Right kidney (tissue), 1 donor: ENCODE measurements at regions not wholly inside any gene's neighbourhood (a gene's known extent, or its start where the extent isn't known, plus 50 kb on each side); places are given as distances from the start of the nearest gene placed in this dataset.
"Not testable (repeated sequence)": the region's sequence is repeated elsewhere in the genome, so short reads cannot be mapped to it uniquely, and the experiment has no call there.

Experiments
- DNase-seq: peaks from one replicate; pipeline ENCODE4 v3.0.0-alpha.2; 2016

DNA sequence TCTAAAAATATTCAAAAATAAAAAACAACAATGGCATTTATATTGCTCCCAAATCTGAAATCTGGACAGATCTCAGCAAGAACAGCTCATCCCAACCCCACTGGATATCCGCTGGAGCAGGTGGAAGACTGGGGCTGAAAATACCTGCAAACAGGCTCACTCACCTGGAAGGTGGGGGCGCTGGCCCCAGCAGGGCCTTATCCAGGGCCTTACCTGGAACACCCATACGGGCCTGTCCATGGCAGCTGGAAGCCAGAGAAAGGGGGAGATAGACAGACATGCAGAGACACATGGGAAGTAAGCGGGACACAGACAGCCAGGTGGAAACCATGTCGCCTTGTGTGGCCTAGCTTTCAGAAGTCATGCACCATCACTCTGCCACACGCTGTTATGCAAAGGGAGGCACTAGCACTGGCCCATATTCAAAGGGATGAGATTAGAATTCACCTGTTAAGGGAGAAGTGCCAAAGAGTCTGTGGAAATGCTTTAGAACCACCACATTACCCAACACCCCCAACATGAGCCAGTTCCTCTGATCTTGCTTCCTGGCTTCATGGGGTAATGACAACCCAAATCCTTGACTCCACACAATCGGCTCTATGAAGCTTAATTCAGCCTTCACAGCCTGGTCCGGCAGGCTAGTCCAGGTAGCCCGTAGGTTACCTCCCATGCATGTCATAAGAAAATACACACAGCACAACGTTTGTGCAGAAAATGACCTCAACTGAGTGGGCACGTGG, 99.0 kb upstream of the CDYL start:
- DNase-seq: no peak

DNA sequence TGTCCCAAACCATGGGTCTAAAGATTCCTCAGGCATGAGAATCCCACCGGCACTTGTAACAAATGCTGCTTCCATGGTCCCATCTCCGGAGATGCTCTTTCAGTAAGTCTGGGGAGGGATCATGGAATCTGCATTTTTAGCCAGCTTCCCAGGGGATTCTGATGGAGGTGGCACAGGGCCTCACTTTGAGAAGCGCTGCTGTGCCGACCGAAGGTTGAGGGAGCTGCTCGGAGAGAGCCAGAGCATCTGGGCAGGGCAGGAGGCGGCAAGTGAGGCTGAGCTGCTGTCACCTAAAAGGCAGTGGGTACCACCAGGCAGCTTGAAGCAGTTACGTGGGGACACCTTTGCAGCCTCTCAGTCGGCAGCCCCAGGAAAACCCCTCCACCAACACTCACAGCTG, 100.2 kb upstream of the CDYL start:
- DNase-seq: no peak

DNA sequence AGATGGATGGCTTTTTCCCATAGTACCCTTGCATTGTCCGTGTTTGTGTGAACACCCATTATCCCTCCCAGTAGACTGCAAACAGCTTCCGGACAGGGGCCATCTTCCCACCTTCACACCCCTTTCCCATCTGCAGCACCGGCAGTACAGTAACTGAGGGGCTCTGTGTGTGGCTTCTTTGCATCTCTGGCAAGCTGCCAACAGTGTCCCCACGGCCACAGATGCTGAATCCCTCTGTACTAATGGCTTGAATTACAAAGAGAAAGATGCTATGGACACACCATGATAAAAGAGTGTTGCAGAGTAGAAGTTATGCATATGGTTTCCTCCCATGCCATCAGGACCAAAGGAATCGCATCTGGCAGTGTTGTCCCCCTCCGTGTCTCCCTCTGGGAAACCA, 101.1 kb upstream of the CDYL start:
- no peak for DNase-seq

DNA sequence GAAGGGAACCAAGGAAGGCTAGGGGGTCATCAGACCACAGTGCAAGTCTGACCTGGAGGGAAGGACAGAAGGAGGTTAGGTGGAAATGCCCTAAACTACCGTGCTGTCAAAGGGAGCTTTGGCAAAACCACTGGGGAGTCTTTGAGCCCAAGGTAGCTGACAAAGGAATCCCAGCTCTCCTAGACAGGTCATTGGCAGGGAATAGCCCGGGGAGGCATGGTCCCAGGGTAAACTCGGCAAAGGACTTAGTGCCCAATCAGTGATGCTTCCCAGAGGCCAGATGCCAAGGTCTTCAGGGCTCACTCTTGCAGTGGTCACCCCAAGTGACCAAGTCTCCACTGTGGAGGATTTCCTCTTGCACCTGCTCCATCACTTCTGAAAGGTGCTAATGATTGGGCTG, 102.3 kb upstream of the CDYL start:
- DNase-seq: no peak

DNA sequence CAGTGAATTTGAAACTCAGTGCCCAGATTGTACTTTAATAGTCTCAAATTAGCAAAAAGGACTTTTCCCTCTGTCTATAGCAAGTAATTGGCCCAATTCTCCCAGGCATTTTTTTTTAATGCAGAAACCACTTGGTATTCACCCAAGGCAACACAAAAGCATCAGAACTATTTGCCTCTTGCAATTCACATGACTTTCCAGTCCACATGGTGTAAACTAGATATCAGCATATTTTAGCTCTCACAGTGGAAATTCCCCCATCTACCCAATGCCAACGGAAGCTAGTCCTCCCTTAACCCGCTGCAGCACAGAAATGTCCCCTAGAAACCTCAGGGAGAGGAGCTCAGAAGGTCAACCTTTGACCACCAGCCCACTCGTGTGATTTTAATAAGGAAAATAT, 103.4 kb upstream of the CDYL start:
- DNase-seq: no peak

DNA sequence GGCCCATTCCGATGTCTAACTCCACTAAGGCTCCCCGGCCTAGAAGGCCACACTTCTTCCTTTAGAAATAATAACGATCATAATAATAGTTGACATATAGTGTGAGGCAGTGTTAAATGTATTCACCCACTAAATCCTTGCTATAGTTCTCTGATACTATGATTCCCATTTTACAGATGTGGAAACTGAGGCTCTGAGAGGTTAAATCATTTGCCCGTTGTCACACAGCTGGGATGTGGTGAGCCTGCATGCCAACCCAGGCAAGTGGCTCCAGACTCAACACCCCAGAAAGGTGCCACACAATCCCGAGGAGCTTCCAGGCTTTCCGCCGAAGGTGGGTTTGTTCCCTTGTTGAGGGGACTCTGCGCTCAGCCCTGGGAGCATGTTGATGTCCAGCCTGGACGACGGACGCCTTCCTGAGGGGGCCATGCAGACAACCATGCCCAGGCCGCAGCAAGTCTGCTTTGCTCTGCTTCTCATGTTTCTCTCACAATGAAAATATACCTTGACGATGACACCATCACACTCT, 104.6 kb upstream of the CDYL start:
- DNase-seq: no peak

DNA sequence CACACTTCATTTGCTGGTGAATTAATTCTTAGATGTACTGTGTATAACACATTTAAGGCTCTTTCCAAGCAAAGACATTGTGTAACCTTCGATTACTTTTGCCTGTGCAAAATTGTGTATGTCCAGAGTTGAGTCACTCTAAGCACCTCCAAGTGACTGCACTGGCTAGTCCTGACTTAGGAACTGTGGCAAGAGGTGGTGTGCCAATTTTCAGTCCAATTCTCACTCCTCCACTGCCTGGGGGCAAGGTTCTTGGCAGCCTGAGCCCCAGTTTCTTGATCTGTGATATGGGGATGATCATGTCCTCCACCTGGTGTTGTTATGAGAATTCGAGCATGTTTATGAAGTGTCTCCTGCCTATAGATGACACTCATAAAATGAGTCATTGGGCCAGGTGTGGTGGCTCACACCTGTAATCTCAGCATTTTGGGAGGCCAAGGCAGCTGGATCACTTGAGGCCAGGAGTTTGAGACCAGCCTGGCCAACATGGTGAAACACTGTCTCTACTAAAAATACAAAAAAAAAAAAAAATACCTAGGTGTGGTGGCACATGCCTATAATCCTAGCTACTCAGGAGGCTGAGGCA, 105.3 kb upstream of the CDYL start:
- no peak for DNase-seq

DNA sequence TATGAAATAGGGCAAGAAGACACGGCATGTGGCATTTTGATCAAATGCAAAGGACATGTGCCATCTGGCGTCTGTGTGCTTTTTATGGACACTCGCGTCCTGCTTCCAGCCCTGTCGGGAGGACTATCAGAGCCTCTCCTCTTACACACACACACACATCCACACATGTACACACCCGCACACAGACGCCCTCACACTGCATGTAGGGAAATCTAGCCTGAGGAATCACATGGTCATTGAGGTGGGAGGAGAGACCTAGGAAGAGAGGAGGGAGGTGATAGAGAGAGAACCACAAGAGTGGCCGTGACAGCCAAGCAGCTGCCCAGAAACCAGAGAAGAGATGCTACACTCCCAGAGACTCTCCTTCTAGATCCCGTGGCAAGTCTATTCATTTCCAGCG, 105.9 kb upstream of the CDYL start:
- DNase-seq: no peak

DNA sequence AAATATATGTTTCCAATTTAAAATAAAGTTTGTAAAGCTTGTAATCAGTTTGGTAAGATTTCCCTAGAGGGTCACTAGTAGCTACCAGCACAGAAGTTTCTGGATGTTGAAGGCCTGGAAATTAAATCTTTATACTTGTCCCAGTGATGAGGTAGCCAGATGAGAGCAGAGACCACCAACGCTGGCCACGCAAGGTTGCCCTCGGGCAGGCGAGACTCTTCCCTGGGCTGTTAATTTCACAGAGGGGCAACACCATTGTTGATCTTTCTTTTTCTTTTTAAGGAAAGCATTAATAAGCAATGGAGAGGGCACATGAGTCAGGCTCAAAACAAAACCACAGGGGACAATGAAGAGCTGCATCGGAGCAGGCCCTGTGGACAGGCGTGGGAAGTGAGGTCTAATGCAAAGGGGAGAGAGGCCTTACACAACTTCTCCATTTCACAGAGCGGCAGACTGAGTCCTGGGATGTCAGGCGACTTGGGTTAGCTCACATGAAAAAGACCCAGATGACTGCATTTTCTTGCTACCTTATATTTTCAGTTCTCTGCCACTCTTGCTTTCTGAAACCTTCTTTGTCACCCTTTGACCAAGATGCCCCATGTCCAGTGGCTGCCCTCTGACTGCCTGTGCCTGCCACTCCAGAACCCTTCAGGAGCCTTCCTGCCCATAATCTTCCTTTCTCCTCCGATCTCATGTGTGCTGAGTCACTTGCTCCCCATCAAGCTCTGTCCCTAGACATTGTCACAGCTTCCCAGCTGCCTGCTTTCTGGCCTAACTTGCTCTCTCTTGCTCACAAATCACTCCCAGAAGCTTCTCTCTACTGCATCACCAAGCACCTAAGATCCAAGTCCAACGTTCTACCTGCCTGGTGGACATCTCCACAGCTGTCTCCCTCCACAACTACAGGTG, 107.7 kb upstream of the CDYL start:
- no peak for DNase-seq

DNA sequence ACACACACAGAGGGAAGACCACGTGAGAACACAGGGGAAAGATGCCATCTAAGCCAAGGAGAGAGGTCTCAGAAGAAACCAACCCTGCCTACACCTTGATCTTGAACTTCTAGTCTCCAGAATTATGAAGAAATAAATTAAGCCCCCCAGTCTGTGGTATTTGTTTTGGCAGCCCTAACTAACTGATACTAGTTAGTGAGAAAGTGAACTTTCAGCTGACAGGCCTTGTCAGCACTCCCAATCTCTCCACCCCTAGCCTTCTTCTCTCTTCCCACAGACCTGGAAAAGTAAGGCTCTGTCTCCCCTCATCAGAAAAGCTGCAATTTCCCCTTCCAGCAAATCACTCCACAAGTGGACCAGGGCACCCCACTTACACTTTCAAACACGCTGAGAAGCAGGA, 108.6 kb upstream of the CDYL start:
- no peak for DNase-seq

DNA sequence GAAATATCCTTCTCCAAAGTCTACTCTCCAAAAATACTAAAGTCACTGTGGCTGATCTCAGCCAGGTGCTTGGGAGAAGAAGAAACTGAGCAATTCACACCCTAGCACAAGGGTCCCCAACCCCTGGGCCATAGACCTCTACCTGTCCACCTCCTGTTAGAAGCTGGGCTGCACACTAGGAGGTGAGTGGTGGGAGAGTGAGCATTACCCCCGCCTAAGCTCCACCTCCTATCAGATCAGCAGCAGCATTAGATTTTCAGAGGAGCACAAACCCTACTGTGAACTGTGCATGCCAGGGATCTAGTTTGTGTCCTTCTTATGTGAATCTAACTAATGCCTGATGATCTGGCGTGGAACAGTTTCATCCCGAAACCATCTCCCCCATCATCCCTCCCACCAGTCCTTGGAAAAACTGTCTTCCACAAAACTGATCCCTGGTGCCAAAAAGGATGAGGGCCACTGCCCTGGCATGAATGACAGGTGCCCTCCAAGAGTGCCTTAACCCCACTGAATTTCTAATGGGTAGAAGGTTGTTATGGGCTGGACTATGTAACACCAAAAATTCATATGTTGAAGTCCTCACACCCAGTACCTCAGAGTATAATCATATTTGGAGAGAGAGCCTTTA, 109.2 kb upstream of the CDYL start:
- no peak for DNase-seq

DNA sequence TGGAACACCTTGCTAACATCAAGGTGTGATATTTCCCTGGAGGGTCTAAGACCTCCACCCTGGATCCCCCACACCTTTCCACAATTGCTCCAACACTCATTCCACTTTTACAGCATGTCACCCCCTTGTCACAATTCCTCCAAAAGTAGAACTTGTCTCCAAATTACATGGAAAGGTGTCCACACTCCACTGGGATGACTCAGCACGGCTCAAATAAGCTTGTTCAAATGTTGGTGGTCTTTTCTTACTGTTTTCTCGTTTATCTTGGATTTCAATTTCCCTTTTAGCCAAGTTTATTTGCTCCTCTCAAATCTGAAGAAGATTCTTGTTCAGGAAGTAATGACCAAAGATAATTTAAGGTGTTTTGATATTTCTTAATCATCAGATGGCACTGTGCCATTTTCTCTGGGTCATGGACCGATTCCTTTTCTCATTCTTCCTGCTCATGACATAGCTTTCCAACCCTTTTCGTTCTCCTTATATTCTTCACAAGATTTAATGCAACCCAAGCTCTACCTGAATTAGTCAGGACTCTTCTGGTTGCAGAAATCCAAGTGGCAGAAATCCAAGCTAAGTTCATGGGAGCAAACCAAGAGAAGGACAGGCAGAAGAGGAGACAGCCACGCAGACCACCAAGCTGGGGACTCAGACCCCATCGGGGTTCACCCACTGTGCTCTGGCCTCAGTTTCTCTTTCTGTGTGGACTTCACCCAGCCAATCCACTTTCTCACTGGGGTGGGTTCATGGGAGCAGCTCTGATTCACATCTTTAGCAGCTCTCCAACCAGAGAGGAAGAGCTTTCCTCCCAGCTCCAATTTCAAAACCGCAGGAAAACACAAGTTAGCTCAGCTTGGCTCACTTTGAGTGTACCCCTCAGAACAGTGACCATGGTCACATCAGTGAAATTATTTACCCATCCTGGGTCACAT, 110.5 kb upstream of the CDYL start:
- DNase-seq: no peak

DNA sequence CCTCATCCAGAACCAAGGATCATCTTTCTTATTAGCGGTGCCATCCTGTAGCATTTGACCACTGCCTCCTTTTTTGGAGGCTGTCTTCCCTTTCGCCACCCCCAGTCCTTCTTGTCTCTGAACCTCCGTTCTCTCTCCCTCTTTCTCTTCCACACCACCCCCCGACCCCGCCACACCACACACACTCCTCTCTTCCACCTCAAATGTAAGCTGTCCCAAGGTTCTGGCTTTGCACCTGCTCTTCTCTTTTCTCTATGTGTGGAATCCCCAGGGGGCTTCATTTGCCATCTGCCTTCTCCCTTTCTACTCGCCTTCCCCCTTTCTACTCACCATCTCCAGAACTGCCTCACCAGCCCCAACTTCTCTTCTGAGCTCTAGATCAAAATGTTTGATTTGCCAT, 111.3 kb upstream of the CDYL start:
- DNase-seq: no peak

DNA sequence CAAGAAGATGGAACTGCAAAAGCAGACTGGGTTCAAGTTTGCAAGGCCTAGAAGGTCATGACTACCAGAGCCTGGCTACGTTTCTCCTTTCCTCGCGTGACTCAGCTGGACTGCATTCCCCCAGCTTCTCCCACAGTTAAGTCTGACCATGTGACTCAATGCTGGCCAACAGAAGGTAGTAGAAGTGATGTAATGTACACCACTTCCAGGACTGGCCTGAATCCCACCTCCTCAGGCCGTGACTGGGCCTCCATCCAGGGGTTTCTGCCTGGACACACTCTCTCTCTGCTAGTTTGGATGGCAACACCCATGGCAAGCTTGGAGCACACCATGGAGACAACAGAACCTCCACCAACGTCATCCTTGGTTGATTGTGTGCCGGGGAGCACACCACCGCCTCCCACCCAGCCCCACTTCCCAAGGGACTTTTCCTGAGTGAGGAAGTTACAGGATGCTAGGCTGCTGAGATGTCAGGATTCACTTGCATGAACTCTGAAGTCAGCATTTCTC, 112.0 kb upstream of the CDYL start:
- DNase-seq: no peak

DNA sequence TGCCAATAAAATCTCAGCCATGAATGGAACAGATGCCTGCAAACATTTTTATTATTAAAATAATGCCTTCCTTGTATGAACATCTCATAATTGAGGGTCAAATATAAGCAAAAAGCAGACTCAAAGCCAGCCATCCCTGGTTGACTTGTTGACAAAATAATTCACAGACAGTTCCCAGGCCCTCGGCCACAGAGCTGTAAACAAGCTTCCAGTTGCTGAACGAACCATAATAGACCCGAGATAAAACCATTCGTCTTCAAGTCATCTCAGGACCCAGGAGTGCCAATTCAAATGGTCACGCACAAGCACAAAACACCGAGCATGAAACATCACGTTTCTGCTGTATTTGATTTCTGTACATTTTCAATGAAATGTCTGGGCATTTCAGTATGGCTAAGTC, 113.3 kb upstream of the CDYL start:
- no peak for DNase-seq

DNA sequence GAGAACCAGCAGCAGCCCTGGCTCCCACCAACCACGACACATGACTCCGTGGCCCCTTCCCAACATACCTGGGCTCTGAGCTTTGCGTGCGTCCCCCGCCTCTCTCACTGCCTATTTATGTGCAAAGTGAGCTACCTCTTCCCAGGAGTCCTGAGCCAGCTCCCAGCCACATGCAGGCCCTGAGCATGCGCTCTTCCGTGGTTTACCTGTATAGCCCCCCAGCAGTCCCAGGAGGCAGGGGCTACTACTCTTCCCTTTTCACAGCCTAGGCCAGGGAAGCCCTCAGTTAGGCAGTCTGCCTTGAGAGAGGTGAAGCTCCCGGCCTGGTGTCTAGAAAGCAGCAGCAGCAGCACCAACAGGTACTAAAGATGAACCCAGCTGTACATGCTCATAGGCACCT, 114.8 kb upstream of the CDYL start:
- no peak for DNase-seq

DNA sequence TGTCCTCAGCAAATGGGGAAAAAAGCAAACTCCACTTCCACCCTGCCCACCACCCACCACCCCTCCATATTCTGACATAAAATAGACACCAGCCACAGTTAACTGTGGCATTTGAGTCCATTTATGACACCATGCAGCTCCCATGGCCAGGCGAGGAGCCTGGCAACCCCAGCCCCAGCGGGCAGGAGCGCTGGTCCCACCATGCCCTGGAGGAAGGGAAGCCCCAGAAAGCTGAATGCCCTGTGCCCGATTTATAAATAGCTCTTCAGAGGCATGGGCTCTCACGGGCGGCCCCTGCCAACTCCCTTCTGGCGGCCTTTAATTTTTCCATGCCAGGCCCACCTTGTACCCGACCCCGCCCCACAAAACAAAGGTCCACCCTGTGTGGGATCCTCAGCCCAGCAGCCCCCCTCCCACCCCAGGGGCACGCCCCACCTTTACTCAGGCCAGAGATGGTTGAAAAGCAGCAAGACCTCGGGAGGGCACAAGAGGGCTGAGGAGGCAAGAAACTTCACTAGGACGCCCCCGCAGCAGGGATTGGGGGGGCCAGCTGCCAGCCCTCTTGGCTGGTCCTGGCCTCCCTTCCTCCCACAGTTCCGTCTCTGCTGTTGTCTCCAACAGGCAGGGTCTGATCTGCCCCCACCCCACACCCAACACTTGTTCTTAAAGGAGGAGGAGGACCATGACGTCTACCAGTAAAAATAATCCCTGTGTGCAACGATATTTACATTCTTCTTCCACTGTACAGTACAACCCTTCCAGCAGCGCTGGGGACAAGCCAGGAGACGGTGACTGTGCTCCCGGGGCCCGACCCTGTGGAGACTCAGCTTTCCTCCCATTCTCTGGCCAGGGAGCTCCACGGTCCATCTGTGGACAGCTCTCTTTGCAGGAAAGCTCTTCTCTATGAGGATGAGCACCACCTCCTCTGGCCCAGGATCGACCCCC, 115.6 kb upstream of the CDYL start:
- DNase-seq: no peak

DNA sequence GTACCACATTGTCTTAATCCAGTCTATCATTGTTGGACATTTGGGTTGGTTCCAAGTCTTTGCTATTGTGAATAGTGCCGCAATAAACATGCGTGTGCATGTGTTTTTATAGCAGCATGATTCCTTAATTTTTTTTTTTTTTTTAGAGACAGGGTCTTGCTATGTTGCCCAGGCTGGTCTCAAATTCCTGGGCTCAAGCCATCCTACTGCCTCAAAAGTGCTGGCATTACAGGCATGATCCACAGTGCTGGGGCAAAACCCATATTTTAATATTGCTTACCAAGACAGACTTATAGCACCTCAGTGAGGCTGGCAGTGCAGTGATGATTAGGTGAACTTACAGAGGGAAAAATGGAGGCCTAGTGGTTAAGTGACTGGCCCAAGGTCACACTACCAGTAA, 116.5 kb upstream of the CDYL start:
- DNase-seq: not testable (repeated sequence)

DNA sequence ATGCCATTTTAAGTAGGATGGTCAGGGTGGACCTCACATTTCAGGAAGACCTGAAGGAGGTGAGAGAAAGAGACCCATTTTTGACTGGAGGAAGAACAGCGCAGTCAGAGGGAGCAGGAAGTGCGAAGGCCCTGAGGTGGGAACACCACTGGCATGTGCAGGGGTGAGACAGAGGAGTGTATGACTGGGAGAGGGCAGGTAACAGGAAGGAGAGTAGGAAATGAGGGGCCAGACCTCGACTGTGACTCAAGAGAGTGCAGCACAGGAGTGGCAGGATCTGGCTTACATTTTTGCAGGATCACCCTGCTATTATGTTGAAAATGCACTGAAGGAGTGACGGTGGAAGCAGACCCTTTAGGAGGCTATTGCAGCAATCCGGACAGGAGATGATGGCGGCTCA, 117.7 kb upstream of the CDYL start:
- no peak for DNase-seq

DNA sequence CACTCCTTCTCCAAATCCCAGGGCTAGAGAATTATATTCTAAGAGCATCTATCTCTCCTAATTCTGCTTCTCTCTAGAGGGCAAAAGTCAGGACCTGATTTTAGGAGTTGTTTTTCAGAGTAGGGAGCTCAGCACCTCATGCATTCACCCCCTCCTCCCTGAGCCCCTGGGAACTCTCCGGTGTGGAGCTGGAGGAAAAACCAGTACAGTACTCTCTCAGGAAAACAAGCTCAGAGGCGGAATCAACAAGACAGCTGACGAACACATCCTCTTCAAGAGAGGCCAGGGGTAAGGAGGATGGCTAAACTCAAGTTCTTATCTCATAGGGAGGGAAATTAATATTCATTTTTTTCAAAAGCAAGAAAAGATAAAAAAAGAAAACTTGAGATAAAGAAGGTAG, 120.1 kb upstream of the CDYL start:
- no peak for DNase-seq
